Panc1 (cell line): ENCODE measurements at regions not wholly inside any gene's neighbourhood (a gene's known extent, or its start where the extent isn't known, plus 50 kb on each side); places are given as distances from the start of the nearest gene placed in this dataset.

Experiments
- ATAC-seq: fragments of 200-7000 bp; cut with Tn5 transposase; 2 replicates; pipeline ENCODE4 v1.9.1; 2020; ENCODE audit warnings: mild to moderate bottlenecking, moderate library complexity
- BruUV-seq: library from RNA; stranded (reverse); fragments of 400-500 nt; replicated peaks from 2 replicates; lab custom pipeline; 2021; lab: Mats Ljungman, UMichigan
- CTCF ChIA-PET: fragments of 300-600 bp; sonication (Branson Sonifier 250); formaldehyde crosslinking; loops from one replicate; lab custom pipeline; 2022; ENCODE audit warnings: antibody characterized with exemption; lab: Charles Lee
- POLR2A ChIA-PET: fragments of 300-600 bp; sonication (Branson Sonifier 250); formaldehyde crosslinking; loops from one replicate; lab custom pipeline; 2022; ENCODE audit warnings: antibody characterized with exemption; lab: Charles Lee
- DNase-seq: peaks from one replicate; pipeline ENCODE4 v3.0.0-alpha.2; 2010; ENCODE audit warnings: low read depth, low spot score
- H3K27ac ChIP-seq: 2 replicates; pipeline ENCODE4 v1.5.1; 2011; ENCODE audit warnings: mild to moderate bottlenecking, low read length, inconsistent platforms
- H3K27me3 ChIP-seq: fragments of 200-500 bp; sonication (Bioruptor generic); 2 replicates; pipeline ENCODE4 v1.6.0; 2014; ENCODE audit warnings: low read length, inconsistent platforms; ENCODE audit not compliant: control insufficient read depth, insufficient read depth
- H3K36me3 ChIP-seq: fragments of 200-500 bp; sonication (Bioruptor generic); 2 replicates; pipeline ENCODE4 v1.5.1; 2014; ENCODE audit warnings: inconsistent platforms, mild to moderate bottlenecking, low read length, moderate library complexity; ENCODE audit not compliant: control insufficient read depth, insufficient read depth
- H3K4me1 ChIP-seq: 2 replicates; pipeline ENCODE4 v1.5.1; 2011; ENCODE audit warnings: inconsistent platforms, mild to moderate bottlenecking, low read length, moderate library complexity; ENCODE audit not compliant: control insufficient read depth, insufficient read depth
- H3K4me3 ChIP-seq, 2 experiments: 2 replicates each; pipeline ENCODE4 v1.5.1; 2011 to 2012; ENCODE audit warnings: low read depth in 2 of 2, low read length in 2 of 2, mild to moderate bottlenecking in 2 of 2, inconsistent platforms in 1 of 2, moderate library complexity in 1 of 2
- H3K9me3 ChIP-seq: fragments of 200-500 bp; sonication (Bioruptor generic); 2 replicates; pipeline ENCODE4 v1.5.1; 2014; ENCODE audit warnings: low read depth, mild to moderate bottlenecking, inconsistent platforms, low read length, moderate library complexity; ENCODE audit not compliant: control insufficient read depth, insufficient read depth
- POLR2AphosphoS5 ChIP-seq: IDR thresholded peaks from 2 replicates; pipeline ENCODE4 v1.6.1; 2012; ENCODE audit warnings: mild to moderate bottlenecking, low read depth, low read length, moderate library complexity
- SIN3A ChIP-seq: IDR thresholded peaks from 2 replicates; pipeline ENCODE4 v1.6.1; 2012; ENCODE audit warnings: low read depth, mild to moderate bottlenecking, low read length, moderate library complexity, borderline replicate concordance; ENCODE audit not compliant: insufficient read depth
- TCF7L2 ChIP-seq: IDR thresholded peaks from 2 replicates; pipeline ENCODE4 v1.6.1; 2011; ENCODE audit warnings: mild to moderate bottlenecking, low read depth, low read length, inconsistent platforms
- in situ Hi-C: cut with HindIII; loops from 2 replicates; pipeline ENCODE4 v1.10.0; 2016; ENCODE audit warnings: low sequenced_read_pairs, low pct_unique_long_range_greater_than_20kb
- intact Hi-C: fragments of 100-400 bp; cut with micrococcal nuclease; formaldehyde crosslinking; loops from one replicate; pipeline ENCODE4 v1.10.0; 2022; ENCODE audit not compliant: unreplicated experiment
- TF ChIP-seq, protein P1 (sequence below), 2 experiments: IDR thresholded peaks; 2 replicates each; pipeline ENCODE4 v1.6.1; 2011 to 2012; ENCODE audit warnings: low read depth in 2 of 2, control low read depth in 1 of 2, low read length in 1 of 2, mild to moderate bottlenecking in 1 of 2, moderate library complexity in 1 of 2; ENCODE audit not compliant: insufficient read depth in 1 of 2
- TF ChIP-seq, protein P2 (sequence below): fragments of 450-650 bp; IDR thresholded peaks from 2 replicates; pipeline ENCODE4 v1.5.1; 2017; ENCODE audit warnings: mild to moderate bottlenecking

DNA sequence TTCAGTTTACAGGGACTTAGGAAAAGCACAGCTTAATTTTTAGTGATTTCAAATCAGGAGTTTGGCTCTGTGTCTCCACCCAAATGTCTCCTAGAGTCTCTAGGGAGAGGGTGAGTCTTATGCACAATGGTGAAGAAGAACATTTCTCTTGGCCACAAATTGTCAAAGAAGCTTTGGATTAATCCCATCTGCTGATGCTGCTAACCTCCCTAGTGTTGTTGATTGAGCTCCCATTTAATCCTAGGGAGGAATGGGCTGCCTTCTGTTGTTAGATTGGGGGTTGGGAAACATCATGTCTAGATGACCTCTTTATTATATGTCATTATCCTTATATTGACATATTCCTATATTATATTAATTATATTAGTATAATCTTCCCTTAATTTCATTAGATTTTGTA, 50.0 kb upstream of the PASD1 start:
- BruUV-seq, result no TSS peak
- DNase-seq (no peak), ATAC-seq (no peak)
- H3K4me3 ChIP-seq, result no peak overlapping the region
- POLR2A ChIA-PET, result no interaction called here
- no peaks in the 10 kb centered on the region for H3K4me1 ChIP-seq
- no peaks in the 10 kb centered on the region for H3K36me3 ChIP-seq
- TF ChIP-seq, protein P1, sequence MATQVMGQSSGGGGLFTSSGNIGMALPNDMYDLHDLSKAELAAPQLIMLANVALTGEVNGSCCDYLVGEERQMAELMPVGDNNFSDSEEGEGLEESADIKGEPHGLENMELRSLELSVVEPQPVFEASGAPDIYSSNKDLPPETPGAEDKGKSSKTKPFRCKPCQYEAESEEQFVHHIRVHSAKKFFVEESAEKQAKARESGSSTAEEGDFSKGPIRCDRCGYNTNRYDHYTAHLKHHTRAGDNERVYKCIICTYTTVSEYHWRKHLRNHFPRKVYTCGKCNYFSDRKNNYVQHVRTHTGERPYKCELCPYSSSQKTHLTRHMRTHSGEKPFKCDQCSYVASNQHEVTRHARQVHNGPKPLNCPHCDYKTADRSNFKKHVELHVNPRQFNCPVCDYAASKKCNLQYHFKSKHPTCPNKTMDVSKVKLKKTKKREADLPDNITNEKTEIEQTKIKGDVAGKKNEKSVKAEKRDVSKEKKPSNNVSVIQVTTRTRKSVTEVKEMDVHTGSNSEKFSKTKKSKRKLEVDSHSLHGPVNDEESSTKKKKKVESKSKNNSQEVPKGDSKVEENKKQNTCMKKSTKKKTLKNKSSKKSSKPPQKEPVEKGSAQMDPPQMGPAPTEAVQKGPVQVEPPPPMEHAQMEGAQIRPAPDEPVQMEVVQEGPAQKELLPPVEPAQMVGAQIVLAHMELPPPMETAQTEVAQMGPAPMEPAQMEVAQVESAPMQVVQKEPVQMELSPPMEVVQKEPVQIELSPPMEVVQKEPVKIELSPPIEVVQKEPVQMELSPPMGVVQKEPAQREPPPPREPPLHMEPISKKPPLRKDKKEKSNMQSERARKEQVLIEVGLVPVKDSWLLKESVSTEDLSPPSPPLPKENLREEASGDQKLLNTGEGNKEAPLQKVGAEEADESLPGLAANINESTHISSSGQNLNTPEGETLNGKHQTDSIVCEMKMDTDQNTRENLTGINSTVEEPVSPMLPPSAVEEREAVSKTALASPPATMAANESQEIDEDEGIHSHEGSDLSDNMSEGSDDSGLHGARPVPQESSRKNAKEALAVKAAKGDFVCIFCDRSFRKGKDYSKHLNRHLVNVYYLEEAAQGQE (IDR thresholded peaks at IDR 0.05; ENCODE audit: insufficient read depth in 1 of 2, low read depth in 2 of 2, low read length in 1 of 2), result no peak
- TF ChIP-seq POLR2AphosphoS5, result no peak
- TF ChIP-seq TCF7L2, result no peak
- TF ChIP-seq, protein P2, sequence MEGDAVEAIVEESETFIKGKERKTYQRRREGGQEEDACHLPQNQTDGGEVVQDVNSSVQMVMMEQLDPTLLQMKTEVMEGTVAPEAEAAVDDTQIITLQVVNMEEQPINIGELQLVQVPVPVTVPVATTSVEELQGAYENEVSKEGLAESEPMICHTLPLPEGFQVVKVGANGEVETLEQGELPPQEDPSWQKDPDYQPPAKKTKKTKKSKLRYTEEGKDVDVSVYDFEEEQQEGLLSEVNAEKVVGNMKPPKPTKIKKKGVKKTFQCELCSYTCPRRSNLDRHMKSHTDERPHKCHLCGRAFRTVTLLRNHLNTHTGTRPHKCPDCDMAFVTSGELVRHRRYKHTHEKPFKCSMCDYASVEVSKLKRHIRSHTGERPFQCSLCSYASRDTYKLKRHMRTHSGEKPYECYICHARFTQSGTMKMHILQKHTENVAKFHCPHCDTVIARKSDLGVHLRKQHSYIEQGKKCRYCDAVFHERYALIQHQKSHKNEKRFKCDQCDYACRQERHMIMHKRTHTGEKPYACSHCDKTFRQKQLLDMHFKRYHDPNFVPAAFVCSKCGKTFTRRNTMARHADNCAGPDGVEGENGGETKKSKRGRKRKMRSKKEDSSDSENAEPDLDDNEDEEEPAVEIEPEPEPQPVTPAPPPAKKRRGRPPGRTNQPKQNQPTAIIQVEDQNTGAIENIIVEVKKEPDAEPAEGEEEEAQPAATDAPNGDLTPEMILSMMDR, result no peak
- TF ChIP-seq SIN3A, result no peak
- H3K9me3 ChIP-seq, result no peaks in the 10 kb centered on the region
- no peak overlapping the region for H3K27ac ChIP-seq
- in situ Hi-C loops, result no loop called here
- H3K27me3 ChIP-seq, result no peaks in the 10 kb centered on the region; the same call in 1 of the 2 replicates
- CTCF ChIA-PET, result no interaction called here
- intact Hi-C loops, result no loop called here
